ENCODE measurements at regions not wholly inside any gene's neighbourhood (a gene's known extent, or its start where the extent isn't known, plus 50 kb on each side); places are given as distances from the start of the nearest gene placed in this dataset.

DNA sequence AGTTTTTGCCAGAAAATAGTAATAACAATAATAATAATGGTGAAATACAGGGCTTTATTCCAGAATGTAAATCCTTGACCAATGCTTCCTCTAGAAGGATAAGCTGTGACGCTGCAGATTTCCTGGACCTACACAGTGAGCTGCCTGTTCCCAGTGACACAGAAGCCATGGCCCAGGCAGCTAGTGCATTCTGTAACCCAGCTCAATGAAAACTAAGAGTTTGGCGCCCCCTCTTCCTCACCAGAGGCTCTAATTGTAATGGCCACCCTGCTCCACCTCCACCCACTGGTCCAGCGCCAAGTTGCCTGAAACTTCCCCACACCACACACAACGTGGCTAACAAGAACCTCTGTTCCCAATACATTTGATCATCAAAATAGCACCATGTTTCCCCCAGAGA lies 248.1 kb downstream of the CETN3 start:
- no peak overlapping the region for H3K56ac ChIP-seq (ENCODE audit: extremely low read depth, insufficient read depth, low read length)
- in situ Hi-C loops (cut with MboI; ENCODE audit: low sequenced_read_pairs) (no loop called here), dilution Hi-C loops (cut with HindIII; ENCODE audit: low sequenced_read_pairs, unreplicated experiment) (no loop called here), intact Hi-C loops (cut with micrococcal nuclease) (no loop called here)
- no TSS peak for BruUV-seq (replicated peaks)
- no peaks in the 10 kb centered on the region; the same call in 1 of the 2 replicates for H3K9me3 ChIP-seq (ENCODE audit: control insufficient read depth, insufficient read depth, low read length)
- H3K4me1 ChIP-seq (ENCODE audit: control insufficient read depth, insufficient read depth, low read length), result no peaks in the 10 kb centered on the region
- no peaks in the 10 kb centered on the region for H3K36me3 ChIP-seq (ENCODE audit: control insufficient read depth, insufficient read depth, low read length)
- no peak overlapping the region for H2AFZ ChIP-seq (replicated peaks; ENCODE audit: low read length, poor library complexity)
- no peak overlapping the region for H3K27ac ChIP-seq (ENCODE audit: insufficient read depth, low read length)
- H4K5ac ChIP-seq (ENCODE audit: low read depth, low read length), result no peak overlapping the region
- no peak overlapping the region for H2BK120ac ChIP-seq (ENCODE audit: low read depth, low read length)
- H2AK9ac ChIP-seq (replicated peaks; ENCODE audit: low read depth, low read length, poor library complexity), result no peak overlapping the region
- H3K9me1 ChIP-seq (ENCODE audit: insufficient read depth, low read length), result no peaks in the 10 kb centered on the region
- no peaks in the 10 kb centered on the region for H3K27me3 ChIP-seq (ENCODE audit: control insufficient read depth, insufficient read depth, low read length)
- H4K8ac ChIP-seq (ENCODE audit: low read depth in 2 of 2, low read length in 2 of 2), result no peak overlapping the region
- no peak overlapping the region for H2BK5ac ChIP-seq (ENCODE audit: low read depth, low read length, poor library complexity, severe bottlenecking)
- no peaks in the 10 kb centered on the region for H4K20me1 ChIP-seq (ENCODE audit: insufficient read depth, low read length)
- no peak overlapping the region for H3K4me2 ChIP-seq (ENCODE audit: low read depth, low read length)
- H3K9ac ChIP-seq (ENCODE audit: low read depth, low read length), result no peak overlapping the region
- WGBS, 2 experiments (ENCODE audit: extremely low coverage in 2 of 2, insufficient read length in 1 of 2), result 0% methylated on average over 1 of the region's 4 CpGs; no CpG with 5 or more reads in 1 of the 2 experiments
- H3K4ac ChIP-seq (ENCODE audit: low read depth, low read length), result no peak overlapping the region
- CTCF ChIA-PET, result no interaction called here
- no peak overlapping the region for H3K23ac ChIP-seq (ENCODE audit: low read depth, low read length)
- no peak overlapping the region for H3K14ac ChIP-seq (replicated peaks; ENCODE audit: low read depth, low read length)
- no peak for DNase-seq
- H4K91ac ChIP-seq (ENCODE audit: insufficient read depth, low read depth, low read length), result no peak overlapping the region
- no peak overlapping the region for H3K18ac ChIP-seq (ENCODE audit: low read depth, low read length)
- TF ChIP-seq MXI1 (IDR thresholded peaks at IDR 0.05; ENCODE audit: borderline replicate concordance, low read depth, low read length) (no peak), POLR2A (IDR thresholded peaks at IDR 0.05; ENCODE audit: low read depth, low read length) (no peak), SMC3 (IDR thresholded peaks at IDR 0.05; ENCODE audit: low read depth, low read length) (no peak), CHD1 (IDR thresholded peaks at IDR 0.05; ENCODE audit: low read depth, low read length) (no peak), BHLHE40 (IDR thresholded peaks at IDR 0.05; ENCODE audit: low read depth, low read length) (no peak), NFE2L2 (IDR thresholded peaks at IDR 0.05; ENCODE audit: low read depth, low read length) (no peak), RFX5 (IDR thresholded peaks at IDR 0.05; ENCODE audit: low read depth, low read length) (no peak), RAD21 (IDR thresholded peaks at IDR 0.05; ENCODE audit: low read length) (no peak), RCOR1 (IDR thresholded peaks at IDR 0.05; ENCODE audit: insufficient replicate concordance, low read length) (no peak), FOS (IDR thresholded peaks at IDR 0.05; ENCODE audit: low read depth, low read length) (no peak), CEBPB (IDR thresholded peaks at IDR 0.05; ENCODE audit: low read depth, low read length) (no peak), MAZ (IDR thresholded peaks at IDR 0.05; ENCODE audit: borderline replicate concordance, low read depth, low read length) (no peak), MAFK (IDR thresholded peaks at IDR 0.05; ENCODE audit: low read depth, low read length) (no peak)
- TF ChIP-seq, protein P1, sequence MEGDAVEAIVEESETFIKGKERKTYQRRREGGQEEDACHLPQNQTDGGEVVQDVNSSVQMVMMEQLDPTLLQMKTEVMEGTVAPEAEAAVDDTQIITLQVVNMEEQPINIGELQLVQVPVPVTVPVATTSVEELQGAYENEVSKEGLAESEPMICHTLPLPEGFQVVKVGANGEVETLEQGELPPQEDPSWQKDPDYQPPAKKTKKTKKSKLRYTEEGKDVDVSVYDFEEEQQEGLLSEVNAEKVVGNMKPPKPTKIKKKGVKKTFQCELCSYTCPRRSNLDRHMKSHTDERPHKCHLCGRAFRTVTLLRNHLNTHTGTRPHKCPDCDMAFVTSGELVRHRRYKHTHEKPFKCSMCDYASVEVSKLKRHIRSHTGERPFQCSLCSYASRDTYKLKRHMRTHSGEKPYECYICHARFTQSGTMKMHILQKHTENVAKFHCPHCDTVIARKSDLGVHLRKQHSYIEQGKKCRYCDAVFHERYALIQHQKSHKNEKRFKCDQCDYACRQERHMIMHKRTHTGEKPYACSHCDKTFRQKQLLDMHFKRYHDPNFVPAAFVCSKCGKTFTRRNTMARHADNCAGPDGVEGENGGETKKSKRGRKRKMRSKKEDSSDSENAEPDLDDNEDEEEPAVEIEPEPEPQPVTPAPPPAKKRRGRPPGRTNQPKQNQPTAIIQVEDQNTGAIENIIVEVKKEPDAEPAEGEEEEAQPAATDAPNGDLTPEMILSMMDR (conservative IDR thresholded peaks at IDR 0.05; ENCODE audit: low read depth, low read length), result no peak
- TF ChIP-seq, protein P2, sequence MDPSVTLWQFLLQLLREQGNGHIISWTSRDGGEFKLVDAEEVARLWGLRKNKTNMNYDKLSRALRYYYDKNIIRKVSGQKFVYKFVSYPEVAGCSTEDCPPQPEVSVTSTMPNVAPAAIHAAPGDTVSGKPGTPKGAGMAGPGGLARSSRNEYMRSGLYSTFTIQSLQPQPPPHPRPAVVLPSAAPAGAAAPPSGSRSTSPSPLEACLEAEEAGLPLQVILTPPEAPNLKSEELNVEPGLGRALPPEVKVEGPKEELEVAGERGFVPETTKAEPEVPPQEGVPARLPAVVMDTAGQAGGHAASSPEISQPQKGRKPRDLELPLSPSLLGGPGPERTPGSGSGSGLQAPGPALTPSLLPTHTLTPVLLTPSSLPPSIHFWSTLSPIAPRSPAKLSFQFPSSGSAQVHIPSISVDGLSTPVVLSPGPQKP (IDR thresholded peaks at IDR 0.05; ENCODE audit: borderline replicate concordance, low read depth, low read length), result no peak
- TF ChIP-seq, protein P3, sequence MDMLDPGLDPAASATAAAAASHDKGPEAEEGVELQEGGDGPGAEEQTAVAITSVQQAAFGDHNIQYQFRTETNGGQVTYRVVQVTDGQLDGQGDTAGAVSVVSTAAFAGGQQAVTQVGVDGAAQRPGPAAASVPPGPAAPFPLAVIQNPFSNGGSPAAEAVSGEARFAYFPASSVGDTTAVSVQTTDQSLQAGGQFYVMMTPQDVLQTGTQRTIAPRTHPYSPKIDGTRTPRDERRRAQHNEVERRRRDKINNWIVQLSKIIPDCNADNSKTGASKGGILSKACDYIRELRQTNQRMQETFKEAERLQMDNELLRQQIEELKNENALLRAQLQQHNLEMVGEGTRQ (IDR thresholded peaks at IDR 0.05; ENCODE audit: low read depth, low read length), result no peak
- H3K4me3 ChIP-seq (ENCODE audit: insufficient read depth, low read depth, low read length), result no peak overlapping the region
- H3K79me1 ChIP-seq (ENCODE audit: low read depth in 1 of 2, low read length in 2 of 2), result no peaks in the 10 kb centered on the region
- no peak overlapping the region for H2BK20ac ChIP-seq (ENCODE audit: low read depth, low read length)
- no peak overlapping the region for H2AK5ac ChIP-seq (ENCODE audit: low read depth, low read length)
- no peak for ATAC-seq (ENCODE audit: low read depth)
- POLR2A ChIA-PET (ENCODE audit: unreplicated experiment), result no interaction called here
- no peak overlapping the region for H2BK15ac ChIP-seq (ENCODE audit: low read depth, low read length)
